Activated T-helper 17 cell treated with anti-CD3 and anti-CD28 coated beads, Interleukin-2, amount 50 U/mL, for 72 hours (primary cell): ENCODE measurements at regions not wholly inside any gene's neighbourhood (a gene's known extent, or its start where the extent isn't known, plus 50 kb on each side); places are given as distances from the start of the nearest gene placed in this dataset.

Experiments used
- ATAC-seq: fragments of 150-1000 bp; cut with Tn5 transposase; replicated peaks from 2 replicates; pipeline ENCODE4 v1.10.0; 2021; ENCODE audit warnings: mild to moderate bottlenecking, moderate library complexity
- H3K27ac Mint-ChIP-seq: one replicate; pipeline ENCODE4 v1.8.0; 2022; ENCODE audit warnings: mixed read lengths
- H3K27me3 Mint-ChIP-seq: one replicate; pipeline ENCODE4 v1.8.0; 2022; ENCODE audit warnings: mixed read lengths
- H3K36me3 Mint-ChIP-seq: one replicate; pipeline ENCODE4 v1.8.0; 2022; ENCODE audit warnings: low read depth, mild to moderate bottlenecking, mixed read lengths
- H3K4me1 Mint-ChIP-seq: one replicate; pipeline ENCODE4 v1.8.0; 2022; ENCODE audit warnings: mixed read lengths
- H3K4me3 Mint-ChIP-seq: one replicate; pipeline ENCODE4 v1.8.0; 2022; ENCODE audit warnings: mild to moderate bottlenecking, mixed read lengths
- H3K9me3 Mint-ChIP-seq: one replicate; pipeline ENCODE4 v1.8.0; 2022; ENCODE audit warnings: mixed read lengths

- Mint-ChIP-seq H3K36me3 (no peaks in the 10 kb centered on the region), H3K9me3 (no peaks in the 10 kb centered on the region), H3K4me1 (peaks cover 8% of the 10 kb centered on the region), H3K27ac (no peak overlapping the region), H3K4me3 (no peak overlapping the region), H3K27me3 (peaks cover 23% of the 10 kb centered on the region)
- ATAC-seq, result no peak
Observed at GRCh38 chr11:69429716-69430491, 51.6 kb upstream of the LINC01488 start.

GRCh38 chr11:69430566-69430965, 50.9 kb upstream of the LINC01488 start:
- Mint-ChIP-seq H3K9me3 (no peaks in the 10 kb centered on the region), H3K27me3 (peaks cover 20% of the 10 kb centered on the region), H3K4me3 (no peak overlapping the region), H3K36me3 (no peaks in the 10 kb centered on the region), H3K4me1 (peaks cover 5% of the 10 kb centered on the region), H3K27ac (no peak overlapping the region)
- no peak for ATAC-seq

GRCh38 chr11:69431136-69431535, 50.3 kb upstream of the LINC01488 start:
- Mint-ChIP-seq H3K27me3 (peaks cover 20% of the 10 kb centered on the region), H3K27ac (no peak overlapping the region), H3K4me1 (no peaks in the 10 kb centered on the region), H3K36me3 (no peaks in the 10 kb centered on the region), H3K4me3 (no peak overlapping the region), H3K9me3 (no peaks in the 10 kb centered on the region)
- no peak for ATAC-seq
